GM10266 (cell line): ENCODE measurements at regions not wholly inside any gene's neighbourhood (a gene's known extent, or its start where the extent isn't known, plus 50 kb on each side); places are given as distances from the start of the nearest gene placed in this dataset.

Experiments
- DNase-seq: peaks from one replicate; pipeline ENCODE4 v3.0.0; 2012; ENCODE audit errors: extremely low spot score
- CTCF ChIP-seq: IDR thresholded peaks from 2 replicates; pipeline ENCODE4 v1.5.1; 2012; ENCODE audit warnings: mild to moderate bottlenecking, low read depth; ENCODE audit not compliant: control insufficient read depth, insufficient read depth; ENCODE audit errors: missing control alignments

- TF ChIP-seq CTCF: no peak
- DNase-seq: no peak
Observed at GRCh38 chr1:67579623-67580394, 105.2 kb upstream of the GADD45A start.

- no peak for TF ChIP-seq CTCF
Observed at GRCh38 chr1:67580691-67581403, 104.2 kb upstream of the GADD45A start.

GRCh38 chr1:67582625-67583461, 102.2 kb upstream of the GADD45A start:
- TF ChIP-seq CTCF: no peak
- DNase-seq: no peak

More at GRCh38 chr1:67580691-67581403, 104.2 kb upstream of the GADD45A start:
- DNase-seq: no peak

GRCh38 chr1:67583462-67583950, 101.5 kb upstream of the GADD45A start:
- TF ChIP-seq CTCF: no peak
- no peak for DNase-seq

GRCh38 chr1:67584938-67585337, 100.1 kb upstream of the GADD45A start:
- TF ChIP-seq CTCF: no peak
- no peak for DNase-seq

GRCh38 chr1:67586596-67586995, 98.4 kb upstream of the GADD45A start:
- DNase-seq: no peak
- TF ChIP-seq CTCF: no peak
